ENCODE measurements at regions not wholly inside any gene's neighbourhood (a gene's known extent, or its start where the extent isn't known, plus 50 kb on each side); places are given as distances from the start of the nearest gene placed in this dataset.
A peak's percentile ranks its signal among the peaks of the same experiment; 100 is the strongest.

DNA sequence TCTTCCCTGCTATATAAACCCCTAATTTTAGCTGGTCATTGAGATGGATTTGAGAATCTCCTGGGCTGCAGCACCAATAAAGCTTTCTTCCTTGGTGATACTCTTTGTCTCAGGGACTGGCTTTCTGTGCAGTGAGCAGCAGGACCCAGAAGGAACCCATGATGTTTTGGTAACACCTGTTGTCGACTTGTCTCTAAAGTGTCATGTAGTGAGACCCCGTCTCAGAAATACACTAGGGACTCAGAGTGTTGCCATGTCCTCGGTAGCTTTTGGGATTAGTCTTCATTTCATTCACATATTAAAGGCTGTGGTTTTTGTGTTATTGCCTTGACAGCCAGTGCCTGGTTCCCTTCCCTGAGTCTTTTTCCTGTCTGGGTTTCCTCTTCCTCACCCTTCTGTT is 1078.7 kb downstream of the TBC1D22A start:
- no peaks in the 10 kb centered on the region for H3K4me1 ChIP-seq
- peaks cover 0 to 30% (median 0%) of the 10 kb centered on the region in 3 donors for H3K27me3 ChIP-seq
- no peak overlapping the region for H3K27ac ChIP-seq
- no peaks in the 10 kb centered on the region for H3K9me3 ChIP-seq
- no peak overlapping the region for H3K4me3 ChIP-seq
- 41 to 55% methylated on average over 3 of the region's 3 CpGs for WGBS, 2 donors
- no peaks in the 10 kb centered on the region for H3K36me3 ChIP-seq
- intact Hi-C loops (cut with DNase I) = no loop called here
- DNase-seq = no peak
- no peak for TF ChIP-seq EP300 (IDR thresholded peaks at IDR 0.05)
- TF ChIP-seq, protein P1, sequence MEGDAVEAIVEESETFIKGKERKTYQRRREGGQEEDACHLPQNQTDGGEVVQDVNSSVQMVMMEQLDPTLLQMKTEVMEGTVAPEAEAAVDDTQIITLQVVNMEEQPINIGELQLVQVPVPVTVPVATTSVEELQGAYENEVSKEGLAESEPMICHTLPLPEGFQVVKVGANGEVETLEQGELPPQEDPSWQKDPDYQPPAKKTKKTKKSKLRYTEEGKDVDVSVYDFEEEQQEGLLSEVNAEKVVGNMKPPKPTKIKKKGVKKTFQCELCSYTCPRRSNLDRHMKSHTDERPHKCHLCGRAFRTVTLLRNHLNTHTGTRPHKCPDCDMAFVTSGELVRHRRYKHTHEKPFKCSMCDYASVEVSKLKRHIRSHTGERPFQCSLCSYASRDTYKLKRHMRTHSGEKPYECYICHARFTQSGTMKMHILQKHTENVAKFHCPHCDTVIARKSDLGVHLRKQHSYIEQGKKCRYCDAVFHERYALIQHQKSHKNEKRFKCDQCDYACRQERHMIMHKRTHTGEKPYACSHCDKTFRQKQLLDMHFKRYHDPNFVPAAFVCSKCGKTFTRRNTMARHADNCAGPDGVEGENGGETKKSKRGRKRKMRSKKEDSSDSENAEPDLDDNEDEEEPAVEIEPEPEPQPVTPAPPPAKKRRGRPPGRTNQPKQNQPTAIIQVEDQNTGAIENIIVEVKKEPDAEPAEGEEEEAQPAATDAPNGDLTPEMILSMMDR (IDR thresholded peaks at IDR 0.05) = no peak

- intact Hi-C loops (cut with DNase I) = no loop called here
- WGBS, 2 donors = 79 to 81% methylated on average over 13 of the region's 13 CpGs
Measured at GRCh38 chr22:47839595-47840227, 1077.3 kb downstream of the TBC1D22A start.

GRCh38 chr22:47837703-47838102 is 1075.3 kb downstream of the TBC1D22A start:
- peaks cover 0 to 17% (median 0%) of the 10 kb centered on the region in 3 donors for H3K27me3 ChIP-seq
- no peak overlapping the region for H3K27ac ChIP-seq
- H3K36me3 ChIP-seq = no peaks in the 10 kb centered on the region
- 39 to 67% methylated on average over 3 of the region's 3 CpGs for WGBS, 2 donors
- TF ChIP-seq, protein P1 (IDR thresholded peaks at IDR 0.05) = peak in 2 of 4 experiments; percentile 18 to 21
- no peak for TF ChIP-seq POLR2A (IDR thresholded peaks at IDR 0.05)
- no peak for DNase-seq
- H3K9me3 ChIP-seq = no peaks in the 10 kb centered on the region
- intact Hi-C loops (cut with DNase I) = no loop called here
- no peak overlapping the region for H3K4me3 ChIP-seq
- no peaks in the 10 kb centered on the region for H3K4me1 ChIP-seq

More at GRCh38 chr22:47839595-47840227, 1077.3 kb downstream of the TBC1D22A start:
- H3K4me3 ChIP-seq = no peak overlapping the region
- DNase-seq = no peak
- H3K27ac ChIP-seq = no peak overlapping the region
- no peaks in the 10 kb centered on the region for H3K36me3 ChIP-seq
- TF ChIP-seq POLR2AphosphoS5 (IDR thresholded peaks at IDR 0.05) (no peak), POLR2A (IDR thresholded peaks at IDR 0.05) (no peak), EP300 (IDR thresholded peaks at IDR 0.05) (no peak)
- TF ChIP-seq, protein P1 (IDR thresholded peaks at IDR 0.05) = no peak
- H3K9me3 ChIP-seq = no peaks in the 10 kb centered on the region
- peaks cover 0 to 24% (median 0%) of the 10 kb centered on the region in 3 donors for H3K27me3 ChIP-seq
- H3K4me1 ChIP-seq = no peaks in the 10 kb centered on the region

- Histone ChIP-seq H3K36me3 (no peaks in the 10 kb centered on the region), H3K27ac (no peak overlapping the region), H3K4me1 (no peaks in the 10 kb centered on the region), H3K27me3 (peaks cover 0 to 12% (median 0%) of the 10 kb centered on the region in 3 donors), H3K4me3 (no peak overlapping the region), H3K9me3 (no peaks in the 10 kb centered on the region)
- 69 to 79% methylated on average over 2 of the region's 2 CpGs for WGBS, 2 donors
- intact Hi-C loops (cut with DNase I) = no loop called here
- no peak for DNase-seq
- no peak for TF ChIP-seq EP300 (IDR thresholded peaks at IDR 0.05)
- TF ChIP-seq POLR2A (IDR thresholded peaks at IDR 0.05) = no peak
Measured at GRCh38 chr22:47836957-47837356, 1074.5 kb downstream of the TBC1D22A start.

DNA sequence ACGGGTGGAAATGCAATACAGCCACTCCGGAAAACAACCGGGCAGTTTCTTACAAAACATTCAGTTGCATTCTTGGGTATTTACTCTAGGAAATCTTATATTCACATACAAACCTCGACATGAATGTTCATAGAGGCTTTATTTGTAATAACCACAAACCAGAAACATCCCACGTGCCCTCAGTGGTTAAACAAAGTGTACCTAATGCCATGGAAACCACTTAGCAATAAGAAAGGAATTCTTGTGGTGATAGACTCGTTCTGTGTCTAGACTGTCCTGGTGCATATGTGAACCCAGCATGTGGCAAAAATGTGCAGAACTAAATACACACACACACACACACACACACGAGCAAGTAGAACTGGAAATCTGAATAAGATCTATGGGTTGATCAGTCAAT is 1073.3 kb downstream of the TBC1D22A start:
- no peak for DNase-seq
- TF ChIP-seq POLR2AphosphoS5 (IDR thresholded peaks at IDR 0.05) (no peak), EP300 (IDR thresholded peaks at IDR 0.05) (no peak)
- TF ChIP-seq, protein P1 (IDR thresholded peaks at IDR 0.05) = no peak
- Histone ChIP-seq H3K9me3 (no peaks in the 10 kb centered on the region), H3K4me3 (no peak overlapping the region), H3K4me1 (no peaks in the 10 kb centered on the region), H3K27ac (no peak overlapping the region), H3K27me3 (peaks cover 0 to 5% (median 0%) of the 10 kb centered on the region in 3 donors), H3K36me3 (no peaks in the 10 kb centered on the region)
- 46 to 51% methylated on average over 7 of the region's 7 CpGs for WGBS, 2 donors
- intact Hi-C loops (cut with DNase I) = no loop called here
